RWPE1 (cell line): ENCODE measurements at regions not wholly inside any gene's neighbourhood (a gene's known extent, or its start where the extent isn't known, plus 50 kb on each side); places are given as distances from the start of the nearest gene placed in this dataset.
"Not testable (repeated sequence)": the region's sequence is repeated elsewhere in the genome, so short reads cannot be mapped to it uniquely, and the experiment has no call there.

Experiments
- CTCF ChIA-PET: fragments of 350-600 bp; sonication (Branson Sonifier 250); formaldehyde crosslinking; extraction: SDS; loops from one replicate; lab custom pipeline; 2021; lab: Yijun Ruan, JAX
- POLR2A ChIA-PET: fragments of 400-600 bp; formaldehyde crosslinking; extraction: SDS; loops from one replicate; lab custom pipeline; 2020; ENCODE audit warnings: antibody characterized with exemption; ENCODE audit not compliant: low non-redundant PET; lab: Yijun Ruan, JAX
- DNase-seq: peaks from one replicate; pipeline ENCODE4 v3.0.0; 2012; ENCODE audit warnings: low spot score
- H3K27ac ChIP-seq: fragments of 450-650 bp; 2 replicates; pipeline ENCODE4 v1.5.1; 2017
- CTCF ChIP-seq: fragments of 450-650 bp; conservative IDR thresholded peaks from 2 replicates; pipeline ENCODE4 v1.5.1; 2017; ENCODE audit warnings: low read depth, mild to moderate bottlenecking

- TF ChIP-seq CTCF: no peak
- ChIA-PET POLR2A (no interaction called here), CTCF (no interaction called here)
- DNase-seq: no peak
- no peak overlapping the region for H3K27ac ChIP-seq
Observed at GRCh38 chr2:156986339-156986988, 271.0 kb upstream of the GALNT5 start.

- no peak for TF ChIP-seq CTCF
- CTCF ChIA-PET: interaction anchor here (0.7 kb wide), 1 partner anchor 15 kb away, joined by 3 read pairs; no protein-coding TSS in a partner anchor
- POLR2A ChIA-PET: no interaction called here
Observed at GRCh38 chr2:156999661-157000060, 257.8 kb upstream of the GALNT5 start.

GRCh38 chr2:157004789-157005188 lies 252.7 kb upstream of the GALNT5 start:
- no peak overlapping the region for H3K27ac ChIP-seq
- ChIA-PET POLR2A (no interaction called here), CTCF (interaction anchor here (0.6 to 1.4 kb wide), 2 partner anchors 11 to 587 kb away, joined by 3 read pairs; no protein-coding TSS in a partner anchor)
- no peak for DNase-seq
- TF ChIP-seq CTCF: no peak

More at GRCh38 chr2:156999661-157000060, 257.8 kb upstream of the GALNT5 start:
- no peak for DNase-seq
- H3K27ac ChIP-seq: no peak overlapping the region

- POLR2A ChIA-PET: no interaction called here
Observed at GRCh38 chr2:157015015-157015575, 242.4 kb upstream of the GALNT5 start.

GRCh38 chr2:157023264-157023663 lies 234.2 kb upstream of the GALNT5 start:
- DNase-seq, H3K27ac ChIP-seq, CTCF ChIA-PET, POLR2A ChIA-PET: not testable (repeated sequence)

More at GRCh38 chr2:157015015-157015575, 242.4 kb upstream of the GALNT5 start:
- CTCF ChIA-PET: interaction anchor here (0.6 to 0.7 kb wide), 2 partner anchors 21 to 34 kb away, joined by 3 to 6 read pairs; no protein-coding TSS in a partner anchor
- DNase-seq: no peak
- no peak overlapping the region for H3K27ac ChIP-seq
- no peak for TF ChIP-seq CTCF

- no peak overlapping the region for H3K27ac ChIP-seq
- CTCF ChIA-PET: no interaction called here
- DNase-seq: no peak
- POLR2A ChIA-PET: no interaction called here
- TF ChIP-seq CTCF: no peak
Observed at GRCh38 chr2:157024129-157024528, 233.4 kb upstream of the GALNT5 start.

- no peak overlapping the region for H3K27ac ChIP-seq
- ChIA-PET POLR2A (no interaction called here), CTCF (no interaction called here)
- TF ChIP-seq CTCF: no peak
- peak; percentile 82 for DNase-seq
Observed at GRCh38 chr2:157032017-157032416, 225.5 kb upstream of the GALNT5 start.
